H9 (cell line): ENCODE measurements at regions not wholly inside any gene's neighbourhood (a gene's known extent, or its start where the extent isn't known, plus 50 kb on each side); places are given as distances from the start of the nearest gene placed in this dataset.
"Not testable (repeated sequence)": the region's sequence is repeated elsewhere in the genome, so short reads cannot be mapped to it uniquely, and the experiment has no call there.

Experiments used
- DNase-seq: peaks from one replicate; pipeline ENCODE4 v3.0.0-alpha.2; 2017
- H2AFZ ChIP-seq: one replicate; pipeline ENCODE4 v1.6.1; 2013; ENCODE audit warnings: mild to moderate bottlenecking, low read length, control low read depth, moderate library complexity
- H2AK5ac ChIP-seq: 2 replicates; pipeline ENCODE4 v1.6.1; 2013; ENCODE audit warnings: low read length, control low read depth, mixed read lengths; ENCODE audit not compliant: insufficient read length
- H2BK120ac ChIP-seq: one replicate; pipeline ENCODE4 v1.6.1; 2013; ENCODE audit warnings: low read depth, mild to moderate bottlenecking, low read length, control low read depth, inconsistent platforms; ENCODE audit not compliant: poor library complexity, severe bottlenecking
- H2BK12ac ChIP-seq: 2 replicates; pipeline ENCODE4 v1.6.1; 2013; ENCODE audit warnings: low read length, control low read depth, mixed read lengths, low read depth; ENCODE audit not compliant: insufficient read length
- H2BK15ac ChIP-seq: 2 replicates; pipeline ENCODE4 v1.6.1; 2013; ENCODE audit warnings: low read depth, low read length, control low read depth
- H2BK20ac ChIP-seq: one replicate; pipeline ENCODE4 v1.6.1; 2013; ENCODE audit warnings: low read depth, mild to moderate bottlenecking, low read length, control low read depth, inconsistent platforms; ENCODE audit not compliant: poor library complexity, severe bottlenecking
- H2BK5ac ChIP-seq: 2 replicates; pipeline ENCODE4 v1.6.1; 2013; ENCODE audit warnings: low read length, control low read depth, mixed read lengths; ENCODE audit not compliant: insufficient read length
- H3K14ac ChIP-seq: 2 replicates; pipeline ENCODE4 v1.6.1; 2013; ENCODE audit warnings: low read length, control low read depth; ENCODE audit not compliant: insufficient read depth
- H3K18ac ChIP-seq: 2 replicates; pipeline ENCODE4 v1.6.1; 2013; ENCODE audit warnings: low read depth, mild to moderate bottlenecking, mixed read lengths, low read length, control low read depth; ENCODE audit not compliant: insufficient read length
- H3K23ac ChIP-seq: 2 replicates; pipeline ENCODE4 v1.6.1; 2013; ENCODE audit warnings: low read length, control low read depth, mixed read lengths, low read depth; ENCODE audit not compliant: insufficient read length
- H3K23me2 ChIP-seq: 2 replicates; pipeline ENCODE4 v1.6.1; 2013; ENCODE audit warnings: low read depth, mild to moderate bottlenecking, mixed read lengths, low read length, control low read depth; ENCODE audit not compliant: insufficient read length, poor library complexity, severe bottlenecking
- H3K27ac ChIP-seq: 2 replicates; pipeline ENCODE4 v1.5.1; 2013; ENCODE audit warnings: low read length, control low read depth, mixed read lengths, low read depth; ENCODE audit not compliant: insufficient read length
- H3K27me3 ChIP-seq: 2 replicates; pipeline ENCODE4 v1.6.1; 2013; ENCODE audit warnings: low read length, control low read depth, inconsistent platforms; ENCODE audit not compliant: insufficient read depth
- H3K4ac ChIP-seq: 2 replicates; pipeline ENCODE4 v1.6.1; 2013; ENCODE audit warnings: low read depth, mild to moderate bottlenecking, control low read depth, inconsistent platforms, low read length, moderate library complexity
- H3K4me1 ChIP-seq: 2 replicates; pipeline ENCODE4 v1.6.1; 2013; ENCODE audit warnings: low read length, control low read depth, inconsistent platforms; ENCODE audit not compliant: insufficient read depth
- H3K4me2 ChIP-seq: 2 replicates; pipeline ENCODE4 v1.6.1; 2013; ENCODE audit warnings: low read length, control low read depth, mixed read lengths; ENCODE audit not compliant: insufficient read length, insufficient read depth
- H3K56ac ChIP-seq: 2 replicates; pipeline ENCODE4 v1.6.1; 2013; ENCODE audit warnings: low read depth, mild to moderate bottlenecking, mixed read lengths, low read length, control low read depth; ENCODE audit not compliant: insufficient read length
- H3K79me1 ChIP-seq: 2 replicates; pipeline ENCODE4 v1.6.1; 2013; ENCODE audit warnings: low read depth, mild to moderate bottlenecking, moderate library complexity, low read length, control low read depth, inconsistent platforms; ENCODE audit not compliant: insufficient read depth, poor library complexity, severe bottlenecking
- H3K79me2 ChIP-seq: 2 replicates; pipeline ENCODE4 v1.6.1; 2013; ENCODE audit warnings: low read length, control low read depth, inconsistent platforms; ENCODE audit not compliant: insufficient read depth
- H3K9ac ChIP-seq: 2 replicates; pipeline ENCODE4 v1.6.1; 2013; ENCODE audit warnings: low read length, control low read depth, mixed read lengths; ENCODE audit not compliant: insufficient read length; ENCODE audit errors: extremely low read depth
- H3K9me3 ChIP-seq: one replicate; pipeline ENCODE4 v1.6.1; 2013; ENCODE audit warnings: low read depth, low read length, inconsistent platforms; ENCODE audit not compliant: control insufficient read depth
- H3T11ph ChIP-seq: one replicate; pipeline ENCODE4 v1.6.1; 2013; ENCODE audit warnings: mild to moderate bottlenecking, low read length, control low read depth, inconsistent platforms
- H4K20me1 ChIP-seq: one replicate; pipeline ENCODE4 v1.6.1; 2013; ENCODE audit not compliant: control insufficient read depth, insufficient read length, insufficient read depth
- H4K5ac ChIP-seq: 2 replicates; pipeline ENCODE4 v1.6.1; 2013; ENCODE audit warnings: low read depth, mild to moderate bottlenecking, mixed read lengths, low read length, control low read depth; ENCODE audit not compliant: insufficient read length
- H4K8ac ChIP-seq: replicated peaks from 2 replicates; pipeline ENCODE4 v1.6.1; 2013; ENCODE audit warnings: low read length, control low read depth, mixed read lengths, low read depth; ENCODE audit not compliant: insufficient read length
- H4K91ac ChIP-seq: 2 replicates; pipeline ENCODE4 v1.6.1; 2013; ENCODE audit warnings: low read depth, mild to moderate bottlenecking, moderate library complexity, mixed read lengths, low read length, control low read depth; ENCODE audit not compliant: insufficient read length
- H3K27ac Mint-ChIP-seq, 3 experiments: 2 replicates in 2 of 3; 3 replicates in 1 of 3; pipeline ENCODE4 v1.8.0; 2020 to 2021; ENCODE audit warnings: mixed read lengths in 3 of 3, mild to moderate bottlenecking in 1 of 3, moderate library complexity in 1 of 3
- H3K27me3 Mint-ChIP-seq: 2 replicates; pipeline ENCODE4 v1.8.0; 2021; ENCODE audit warnings: low read depth, mild to moderate bottlenecking, moderate library complexity, mixed read lengths
- H3K36me3 Mint-ChIP-seq, 3 experiments: 2 replicates in 2 of 3; 3 replicates in 1 of 3; pipeline ENCODE4 v1.8.0; 2020 to 2021; ENCODE audit warnings: low read depth in 3 of 3, mixed read lengths in 3 of 3; ENCODE audit not compliant: insufficient read depth in 1 of 3
- H3K4me1 Mint-ChIP-seq, 2 experiments: 2 replicates each; pipeline ENCODE4 v1.8.0; 2020; ENCODE audit warnings: mixed read lengths in 2 of 2
- H3K4me3 Mint-ChIP-seq, 2 experiments: 2 replicates in 1 of 2; 3 replicates in 1 of 2; pipeline ENCODE4 v1.8.0; 2020 to 2021; ENCODE audit warnings: mild to moderate bottlenecking in 2 of 2, mixed read lengths in 2 of 2, moderate library complexity in 1 of 2
- H3K9me3 Mint-ChIP-seq, 2 experiments: 2 replicates in 1 of 2; 3 replicates in 1 of 2; pipeline ENCODE4 v1.8.0; 2020; ENCODE audit warnings: mild to moderate bottlenecking in 2 of 2, mixed read lengths in 2 of 2, moderate library complexity in 1 of 2
- WGBS: extraction: QIAGEN DNeasy Blood & Tissue Kit; methylation state at CpG from one replicate; pipeline ENCODE4 v1.1.7; 2013; ENCODE audit warnings: missing lambda C conversion rate, low lambda C conversion rate, mixed read lengths; ENCODE audit not compliant: insufficient read length; ENCODE audit errors: extremely low coverage; 5-methylcytosine and 5-hydroxymethylcytosine counted together
- TF ChIP-seq, protein P1 (sequence below): fragments of 200-600 bp; sonication (generic); conservative IDR thresholded peaks from 3 replicates; pipeline ENCODE4 v1.8.0; 2021; ENCODE audit warnings: antibody characterized with exemption, mild to moderate bottlenecking

DNA sequence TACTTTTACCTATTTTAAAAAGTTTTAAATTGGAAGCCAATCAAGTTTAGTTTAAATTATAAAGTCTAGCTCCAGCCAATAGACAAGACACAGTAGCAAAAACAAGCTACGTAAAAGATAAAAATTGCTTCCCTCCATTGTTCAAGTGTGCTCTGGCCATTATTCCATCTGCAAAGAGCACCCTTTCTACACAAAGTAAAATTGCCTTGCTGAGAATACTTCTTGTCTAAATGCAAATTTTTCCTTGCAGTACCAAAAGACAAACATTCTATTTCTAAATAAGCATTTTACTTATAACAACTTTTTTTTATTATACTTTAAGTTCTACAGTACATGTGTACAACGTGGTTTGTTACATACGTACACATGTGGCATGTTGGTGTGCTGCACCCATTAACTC is 75.9 kb upstream of the ZNF746 start:
- no peak overlapping the region for H2BK12ac ChIP-seq
- H3K9me3 Mint-ChIP-seq, result peaks cover 57 to 61% of the 10 kb centered on the region in 2 experiments
- no peak overlapping the region for H2BK20ac ChIP-seq
- H3K4me2 ChIP-seq, result no peak overlapping the region
- no peak overlapping the region for H2AFZ ChIP-seq
- H3T11ph ChIP-seq, result no peak overlapping the region
- no peak for DNase-seq
- H3K56ac ChIP-seq, result no peak overlapping the region
- no peak overlapping the region for H2AK5ac ChIP-seq
- peaks cover 9% of the 10 kb centered on the region for H3K27me3 Mint-ChIP-seq
- H4K20me1 ChIP-seq, result no peaks in the 10 kb centered on the region
- H3K4ac ChIP-seq, result no peak overlapping the region
- H2BK5ac ChIP-seq, result no peak overlapping the region
- H4K91ac ChIP-seq, result no peak overlapping the region
- H4K5ac ChIP-seq, result no peak overlapping the region
- H2BK15ac ChIP-seq, result no peak overlapping the region
- no peak overlapping the region for H2BK120ac ChIP-seq
- H3K27me3 ChIP-seq, result no peaks in the 10 kb centered on the region
- no peaks in the 10 kb centered on the region for H3K79me1 ChIP-seq
- H3K79me2 ChIP-seq, result no peaks in the 10 kb centered on the region
- no peaks in the 10 kb centered on the region for H3K9me3 ChIP-seq
- peaks cover 27 to 49% (median 40%) of the 10 kb centered on the region in 3 experiments for H3K36me3 Mint-ChIP-seq
- no peaks in the 10 kb centered on the region for H3K4me1 ChIP-seq
- H3K4me3 Mint-ChIP-seq, result no peak overlapping the region
- no peak overlapping the region for H3K27ac Mint-ChIP-seq
- no peak overlapping the region for H3K9ac ChIP-seq
- no peak overlapping the region for H3K18ac ChIP-seq
- WGBS, result no CpG with 5 or more reads among the region's 3 CpGs
- H3K23me2 ChIP-seq, result no peaks in the 10 kb centered on the region
- TF ChIP-seq, protein P1, sequence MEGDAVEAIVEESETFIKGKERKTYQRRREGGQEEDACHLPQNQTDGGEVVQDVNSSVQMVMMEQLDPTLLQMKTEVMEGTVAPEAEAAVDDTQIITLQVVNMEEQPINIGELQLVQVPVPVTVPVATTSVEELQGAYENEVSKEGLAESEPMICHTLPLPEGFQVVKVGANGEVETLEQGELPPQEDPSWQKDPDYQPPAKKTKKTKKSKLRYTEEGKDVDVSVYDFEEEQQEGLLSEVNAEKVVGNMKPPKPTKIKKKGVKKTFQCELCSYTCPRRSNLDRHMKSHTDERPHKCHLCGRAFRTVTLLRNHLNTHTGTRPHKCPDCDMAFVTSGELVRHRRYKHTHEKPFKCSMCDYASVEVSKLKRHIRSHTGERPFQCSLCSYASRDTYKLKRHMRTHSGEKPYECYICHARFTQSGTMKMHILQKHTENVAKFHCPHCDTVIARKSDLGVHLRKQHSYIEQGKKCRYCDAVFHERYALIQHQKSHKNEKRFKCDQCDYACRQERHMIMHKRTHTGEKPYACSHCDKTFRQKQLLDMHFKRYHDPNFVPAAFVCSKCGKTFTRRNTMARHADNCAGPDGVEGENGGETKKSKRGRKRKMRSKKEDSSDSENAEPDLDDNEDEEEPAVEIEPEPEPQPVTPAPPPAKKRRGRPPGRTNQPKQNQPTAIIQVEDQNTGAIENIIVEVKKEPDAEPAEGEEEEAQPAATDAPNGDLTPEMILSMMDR, result no peak
- H3K23ac ChIP-seq, result no peak overlapping the region
- H3K27ac ChIP-seq, result no peak overlapping the region
- H3K14ac ChIP-seq, result no peak overlapping the region
- H4K8ac ChIP-seq, result no peak overlapping the region
- peaks cover 0 to 15% of the 10 kb centered on the region in 2 experiments; a peak in 2 of 4 replicates for H3K4me1 Mint-ChIP-seq

DNA sequence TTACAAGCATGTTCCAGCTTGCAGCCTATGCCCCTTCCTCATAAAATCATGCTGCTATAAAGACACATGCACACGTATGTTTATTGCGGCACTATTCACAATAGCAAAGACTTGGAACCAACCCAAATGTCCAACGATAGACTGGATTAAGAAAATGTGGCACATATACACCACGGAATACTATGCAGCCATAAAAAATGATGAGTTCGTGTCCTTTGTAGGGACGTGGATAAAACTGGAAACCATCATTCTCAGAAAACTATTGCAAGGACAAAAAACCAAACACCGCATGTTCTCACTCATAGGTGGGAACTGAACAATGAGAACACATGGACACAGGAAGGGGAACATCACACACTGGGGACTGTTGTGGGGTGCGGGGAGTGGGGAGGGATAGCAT is 75.3 kb upstream of the ZNF746 start:
- not testable (repeated sequence) for DNase-seq, H4K8ac ChIP-seq, H3K4me3 Mint-ChIP-seq, H3K9me3 ChIP-seq, H2AK5ac ChIP-seq, H3K56ac ChIP-seq, H4K5ac ChIP-seq, H2AFZ ChIP-seq, H4K91ac ChIP-seq, H2BK120ac ChIP-seq, H3K9ac ChIP-seq, H4K20me1 ChIP-seq, H3K27me3 Mint-ChIP-seq, H3K23ac ChIP-seq, H2BK12ac ChIP-seq, H3K14ac ChIP-seq, H3K27ac Mint-ChIP-seq, H2BK20ac ChIP-seq, H3T11ph ChIP-seq, H2BK5ac ChIP-seq, H3K23me2 ChIP-seq, H3K4me1 ChIP-seq, H3K27ac ChIP-seq, H3K79me1 ChIP-seq, H3K27me3 ChIP-seq, H3K79me2 ChIP-seq, H3K18ac ChIP-seq, H2BK15ac ChIP-seq, H3K4ac ChIP-seq, H3K4me2 ChIP-seq
- H3K36me3 Mint-ChIP-seq, result peaks cover 26 to 48% (median 34%) of the 10 kb centered on the region in 3 experiments
- WGBS, result no CpG with 5 or more reads among the region's 8 CpGs
- peaks cover 51 to 55% of the 10 kb centered on the region in 2 experiments for H3K9me3 Mint-ChIP-seq
- peaks cover 0 to 15% of the 10 kb centered on the region in 2 experiments; a peak in 2 of 4 replicates for H3K4me1 Mint-ChIP-seq
